ENCODE measurements at regions not wholly inside any gene's neighbourhood (a gene's known extent, or its start where the extent isn't known, plus 50 kb on each side); places are given as distances from the start of the nearest gene placed in this dataset.
"Not testable (repeated sequence)": the region's sequence is repeated elsewhere in the genome, so short reads cannot be mapped to it uniquely, and the experiment has no call there.

DNA sequence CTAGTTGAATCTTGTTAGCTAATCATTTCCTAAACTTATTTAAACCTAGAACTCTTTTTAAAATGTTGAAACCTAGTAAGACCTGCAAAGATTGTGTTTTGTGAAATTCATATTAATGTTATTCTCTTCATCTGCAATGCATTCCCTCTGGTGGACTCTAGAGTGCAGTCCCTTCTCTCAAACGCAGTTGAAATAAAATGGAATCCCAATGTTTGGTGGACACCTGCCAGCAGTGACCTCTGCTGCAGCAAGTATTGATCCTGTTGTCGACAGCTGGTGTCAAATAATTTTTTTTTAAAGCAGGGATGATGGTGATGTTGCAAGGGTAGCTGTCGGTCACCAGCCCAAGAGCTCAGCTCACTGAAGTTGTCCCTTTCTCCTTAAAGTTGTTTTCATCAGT lies 492.0 kb downstream of the ZIC3 start:
- in situ Hi-C loops (cut with MboI; ENCODE audit: low pct_unique_long_range_greater_than_20kb, low sequenced_read_pairs, unreplicated experiment), result no loop called here
- TF ChIP-seq, protein P1, sequence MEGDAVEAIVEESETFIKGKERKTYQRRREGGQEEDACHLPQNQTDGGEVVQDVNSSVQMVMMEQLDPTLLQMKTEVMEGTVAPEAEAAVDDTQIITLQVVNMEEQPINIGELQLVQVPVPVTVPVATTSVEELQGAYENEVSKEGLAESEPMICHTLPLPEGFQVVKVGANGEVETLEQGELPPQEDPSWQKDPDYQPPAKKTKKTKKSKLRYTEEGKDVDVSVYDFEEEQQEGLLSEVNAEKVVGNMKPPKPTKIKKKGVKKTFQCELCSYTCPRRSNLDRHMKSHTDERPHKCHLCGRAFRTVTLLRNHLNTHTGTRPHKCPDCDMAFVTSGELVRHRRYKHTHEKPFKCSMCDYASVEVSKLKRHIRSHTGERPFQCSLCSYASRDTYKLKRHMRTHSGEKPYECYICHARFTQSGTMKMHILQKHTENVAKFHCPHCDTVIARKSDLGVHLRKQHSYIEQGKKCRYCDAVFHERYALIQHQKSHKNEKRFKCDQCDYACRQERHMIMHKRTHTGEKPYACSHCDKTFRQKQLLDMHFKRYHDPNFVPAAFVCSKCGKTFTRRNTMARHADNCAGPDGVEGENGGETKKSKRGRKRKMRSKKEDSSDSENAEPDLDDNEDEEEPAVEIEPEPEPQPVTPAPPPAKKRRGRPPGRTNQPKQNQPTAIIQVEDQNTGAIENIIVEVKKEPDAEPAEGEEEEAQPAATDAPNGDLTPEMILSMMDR (IDR thresholded peaks at IDR 0.05; ENCODE audit: extremely low read depth, insufficient read depth, missing control alignments), result no peak
- no peak for DNase-seq (ENCODE audit: low spot score)

- in situ Hi-C loops (cut with MboI; ENCODE audit: low pct_unique_long_range_greater_than_20kb, low sequenced_read_pairs, unreplicated experiment), result no loop called here
- no peak for DNase-seq (ENCODE audit: low spot score)
- TF ChIP-seq, protein P1 (IDR thresholded peaks at IDR 0.05; ENCODE audit: extremely low read depth, insufficient read depth, missing control alignments), result no peak
Measured at GRCh38 chrX:138058931-138059330, 493.0 kb downstream of the ZIC3 start.

GRCh38 chrX:138067415-138067814 lies 501.5 kb downstream of the ZIC3 start:
- in situ Hi-C loops (cut with MboI; ENCODE audit: low pct_unique_long_range_greater_than_20kb, low sequenced_read_pairs, unreplicated experiment), result no loop called here
- DNase-seq (ENCODE audit: low spot score), result no peak
- TF ChIP-seq, protein P1 (IDR thresholded peaks at IDR 0.05; ENCODE audit: extremely low read depth, insufficient read depth, missing control alignments), result no peak

DNA sequence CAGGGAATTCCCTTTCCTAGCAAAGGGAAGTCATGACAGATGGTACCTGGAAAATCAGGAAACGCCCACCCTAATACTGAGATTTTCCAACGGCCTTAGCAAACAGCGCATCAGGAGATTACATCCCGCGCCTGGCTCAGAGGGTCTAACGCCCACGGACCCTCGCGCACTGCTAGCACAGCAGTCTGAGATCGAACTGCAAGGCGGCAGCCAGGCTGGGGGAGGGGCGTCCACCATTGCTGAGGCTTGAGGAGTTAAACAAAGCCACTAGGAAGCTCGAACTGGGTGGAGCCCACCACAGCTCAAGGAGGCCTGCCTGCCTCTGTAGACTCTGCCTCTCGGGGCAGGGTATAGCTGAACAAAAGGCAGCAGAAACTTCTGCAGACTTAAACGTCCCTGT lies 507.7 kb downstream of the ZIC3 start:
- in situ Hi-C loops (cut with MboI; ENCODE audit: low pct_unique_long_range_greater_than_20kb, low sequenced_read_pairs, unreplicated experiment), result no loop called here
- no peak for DNase-seq (ENCODE audit: low spot score)
- TF ChIP-seq, protein P1 (IDR thresholded peaks at IDR 0.05; ENCODE audit: extremely low read depth, insufficient read depth, missing control alignments), result no peak

DNA sequence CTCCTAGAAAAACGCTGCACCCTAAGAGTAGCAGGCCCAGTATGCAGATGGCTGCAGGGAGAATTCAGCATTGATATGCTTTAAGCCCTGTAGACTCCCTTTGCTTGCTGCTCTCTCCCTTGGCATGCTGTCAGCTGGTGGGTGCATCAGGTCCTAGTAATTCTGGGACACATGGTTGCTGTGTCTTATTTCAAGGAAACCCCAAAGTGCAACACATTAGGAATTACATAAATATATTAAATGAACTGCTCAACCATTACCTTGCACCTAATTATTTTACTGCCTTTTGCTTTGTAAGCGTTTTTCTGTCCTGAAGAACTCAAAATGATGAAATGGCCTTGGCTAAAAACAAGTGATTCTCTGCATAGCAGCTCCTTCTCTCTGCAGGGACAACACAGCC lies 516.3 kb downstream of the ZIC3 start:
- TF ChIP-seq, protein P1 (IDR thresholded peaks at IDR 0.05; ENCODE audit: extremely low read depth, insufficient read depth, missing control alignments), result no peak
- in situ Hi-C loops (cut with MboI; ENCODE audit: low pct_unique_long_range_greater_than_20kb, low sequenced_read_pairs, unreplicated experiment), result no loop called here
- DNase-seq (ENCODE audit: low spot score), result no peak

DNA sequence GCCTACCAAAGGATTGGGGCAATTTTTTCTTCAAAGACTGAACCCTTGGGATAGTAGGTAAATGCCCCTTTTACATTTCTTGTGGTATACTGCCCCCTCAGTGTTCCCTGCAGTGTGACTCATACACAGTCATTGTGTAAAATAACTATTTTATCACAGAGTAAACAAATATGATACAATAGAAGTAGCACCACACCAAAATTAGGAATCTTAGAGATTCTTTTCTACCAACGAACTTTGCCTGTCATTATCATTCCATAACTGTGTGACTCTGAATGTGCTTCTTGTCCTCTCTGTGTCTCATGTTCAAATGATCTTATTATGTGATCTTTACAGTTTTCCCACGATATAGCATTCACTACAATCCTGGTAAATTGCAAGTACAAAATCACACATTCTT lies 517.0 kb downstream of the ZIC3 start:
- no peak for DNase-seq (ENCODE audit: low spot score)
- TF ChIP-seq, protein P1 (IDR thresholded peaks at IDR 0.05; ENCODE audit: extremely low read depth, insufficient read depth, missing control alignments), result no peak
- in situ Hi-C loops (cut with MboI; ENCODE audit: low pct_unique_long_range_greater_than_20kb, low sequenced_read_pairs, unreplicated experiment), result no loop called here

DNA sequence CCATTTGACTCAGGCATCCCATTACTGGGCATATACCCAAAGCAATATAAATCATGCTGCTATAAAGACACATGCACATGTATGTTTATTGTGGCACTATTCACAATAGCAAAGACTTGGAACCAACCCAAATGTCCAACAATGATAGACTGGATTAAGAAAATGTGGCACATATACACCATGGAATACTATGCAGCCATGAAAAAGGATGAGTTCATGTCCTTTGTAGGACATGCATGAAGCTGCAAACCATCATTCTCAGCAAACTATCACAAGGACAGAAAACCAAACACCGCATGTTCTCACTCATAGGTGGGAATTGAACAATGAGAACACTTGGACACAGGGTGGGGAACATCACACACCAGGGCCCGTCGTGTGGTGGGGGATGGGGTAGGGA lies 545.0 kb downstream of the ZIC3 start:
- in situ Hi-C loops (cut with MboI; ENCODE audit: low pct_unique_long_range_greater_than_20kb, low sequenced_read_pairs, unreplicated experiment); DNase-seq (ENCODE audit: low spot score): not testable (repeated sequence)
